Mesothelial cell of epicardium (in vitro differentiated cells): ENCODE measurements at regions not wholly inside any gene's neighbourhood (a gene's known extent, or its start where the extent isn't known, plus 50 kb on each side); places are given as distances from the start of the nearest gene placed in this dataset.

ENCODE experiments used
- DNase-seq, 2 experiments: peaks; one replicate each; pipeline ENCODE4 v3.0.0; 2021; ENCODE audit warnings: low spot score in 2 of 2; ENCODE audit not compliant: unreplicated experiment in 2 of 2
- H3K27ac Mint-ChIP-seq: 2 replicates; pipeline ENCODE4 v1.8.0; 2021; ENCODE audit warnings: mixed read lengths
- H3K27me3 Mint-ChIP-seq: 2 replicates; pipeline ENCODE4 v1.8.0; 2021; ENCODE audit warnings: low read depth, mixed read lengths
- H3K36me3 Mint-ChIP-seq: 2 replicates; pipeline ENCODE4 v1.8.0; 2021; ENCODE audit warnings: mixed read lengths
- H3K4me1 Mint-ChIP-seq: 2 replicates; pipeline ENCODE4 v1.8.0; 2021; ENCODE audit warnings: mixed read lengths
- H3K4me3 Mint-ChIP-seq: 2 replicates; pipeline ENCODE4 v1.8.0; 2021; ENCODE audit warnings: mild to moderate bottlenecking, moderate library complexity, mixed read lengths
- H3K9me3 Mint-ChIP-seq: 2 replicates; pipeline ENCODE4 v1.8.0; 2021; ENCODE audit warnings: mixed read lengths
- CTCF ChIP-seq: fragments of 200-600 bp; sonication (generic); IDR thresholded peaks from one replicate; pipeline ENCODE4 v1.5.0; 2021; ENCODE audit warnings: antibody characterized with exemption; ENCODE audit not compliant: unreplicated experiment

DNA sequence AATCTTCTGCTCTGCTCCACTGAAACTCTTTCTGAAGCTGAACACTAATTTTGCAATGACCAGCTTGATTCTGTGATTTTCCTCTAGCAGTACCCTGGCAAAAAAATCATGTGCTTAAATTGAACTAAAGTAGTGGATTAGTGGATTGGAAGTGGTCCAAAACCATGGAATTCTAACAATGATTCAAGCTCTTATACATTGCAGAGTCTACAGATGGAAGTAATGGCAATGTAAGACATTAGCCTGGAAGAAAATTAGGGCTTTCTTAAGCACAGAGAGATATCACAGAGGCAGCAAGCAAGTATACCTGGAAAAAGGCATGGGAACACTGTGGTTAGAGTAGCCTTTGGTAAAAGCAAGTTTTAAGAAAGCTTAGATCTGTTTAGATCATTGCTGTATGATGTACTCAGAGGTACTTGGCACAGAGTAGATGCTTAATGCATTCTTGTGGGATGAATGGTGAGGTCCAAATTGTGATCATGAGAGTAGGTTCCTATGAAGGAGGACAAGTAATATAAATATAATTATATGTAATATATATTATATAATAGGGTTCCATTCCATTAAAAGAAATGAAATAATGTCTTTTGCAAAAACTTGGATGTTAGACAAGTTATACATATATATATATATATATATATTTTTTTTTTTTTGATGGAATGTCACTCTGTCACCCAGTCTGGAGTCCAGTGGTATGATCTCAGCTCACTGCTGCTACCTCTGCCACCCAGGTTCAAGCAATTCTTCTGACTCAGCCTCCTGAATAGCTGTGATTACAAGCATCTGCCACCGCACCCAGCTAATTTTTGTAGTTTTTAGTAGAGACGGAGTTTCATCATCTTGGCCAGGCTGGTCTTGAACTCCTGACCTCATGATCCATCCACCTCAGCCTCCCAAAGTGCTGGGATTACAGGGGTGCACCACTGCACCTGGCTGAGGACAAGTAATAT, 172.2 kb upstream of the SCN7A start:
- Mint-ChIP-seq H3K4me3 (no peak overlapping the region), H3K27ac (no peak overlapping the region), H3K9me3 (peaks cover 3% of the 10 kb centered on the region), H3K36me3 (no peaks in the 10 kb centered on the region), H3K27me3 (no peaks in the 10 kb centered on the region), H3K4me1 (peaks cover 6% of the 10 kb centered on the region)
- no peak for TF ChIP-seq CTCF
- no peak for DNase-seq

GRCh38 chr2:166661824-166662223, 167.8 kb upstream of the SCN7A start:
- no peaks in the 10 kb centered on the region for H3K36me3 Mint-ChIP-seq
- peaks cover 9% of the 10 kb centered on the region for H3K4me1 Mint-ChIP-seq

DNA sequence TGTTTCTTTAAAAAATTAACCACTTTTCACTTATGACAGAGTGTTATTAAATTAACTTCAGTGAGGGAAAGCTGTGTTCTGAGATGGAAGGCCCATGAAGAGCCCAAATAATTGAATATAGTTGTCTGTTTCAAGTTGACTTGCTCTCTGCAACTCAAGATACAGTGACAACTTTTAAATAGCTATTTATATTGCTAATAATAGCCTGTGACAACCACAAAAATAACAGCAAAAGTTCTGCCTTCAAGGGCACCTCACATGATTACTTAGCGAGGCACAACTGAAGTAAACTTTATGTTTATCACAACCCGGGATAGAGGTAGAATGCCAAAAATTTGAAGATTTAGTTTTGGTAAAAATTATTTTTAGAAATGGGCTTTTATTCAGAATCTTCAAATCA, 167.3 kb upstream of the SCN7A start:
- DNase-seq: no peak
- Mint-ChIP-seq H3K4me3 (no peak overlapping the region), H3K9me3 (peaks cover 12% of the 10 kb centered on the region), H3K27me3 (no peaks in the 10 kb centered on the region), H3K27ac (no peak overlapping the region), H3K4me1 (peaks cover 9% of the 10 kb centered on the region), H3K36me3 (no peaks in the 10 kb centered on the region)
- TF ChIP-seq CTCF: no peak

More at GRCh38 chr2:166661824-166662223, 167.8 kb upstream of the SCN7A start:
- no peaks in the 10 kb centered on the region for H3K27me3 Mint-ChIP-seq
- DNase-seq: no peak
- no peak overlapping the region for H3K4me3 Mint-ChIP-seq
- no peak overlapping the region for H3K27ac Mint-ChIP-seq
- peaks cover 8% of the 10 kb centered on the region for H3K9me3 Mint-ChIP-seq
- TF ChIP-seq CTCF: no peak

DNA sequence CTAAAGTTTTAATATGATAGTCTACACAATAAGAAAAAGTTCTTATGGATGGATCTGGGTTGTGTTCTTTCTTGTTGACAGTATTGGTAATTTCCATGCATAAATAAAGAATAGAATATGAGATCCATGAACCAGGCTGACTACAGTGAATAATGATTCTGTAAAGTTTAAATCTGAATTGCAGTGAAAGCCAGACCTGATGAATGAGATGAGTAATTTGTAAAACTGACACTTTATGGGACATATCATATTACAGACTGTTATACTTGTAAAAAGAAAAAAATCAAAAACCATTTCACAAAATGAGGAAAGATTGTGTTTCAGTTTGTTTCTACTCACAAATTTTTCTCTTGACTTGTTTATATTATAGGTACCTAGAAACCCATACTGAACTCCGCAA, 164.9 kb upstream of the SCN7A start:
- Mint-ChIP-seq H3K36me3 (no peaks in the 10 kb centered on the region), H3K9me3 (peaks cover 22% of the 10 kb centered on the region), H3K4me3 (no peak overlapping the region), H3K4me1 (peaks cover 10% of the 10 kb centered on the region), H3K27ac (no peak overlapping the region), H3K27me3 (no peaks in the 10 kb centered on the region)
- TF ChIP-seq CTCF: no peak
- no peak for DNase-seq

GRCh38 chr2:166653185-166653813, 159.2 kb upstream of the SCN7A start:
- H3K4me1 Mint-ChIP-seq: peaks cover 39% of the 10 kb centered on the region
- no peak for DNase-seq
- H3K36me3 Mint-ChIP-seq: no peaks in the 10 kb centered on the region
- H3K27me3 Mint-ChIP-seq: no peaks in the 10 kb centered on the region
- peak overlapping the region; percentile 8 for H3K27ac Mint-ChIP-seq
- peaks cover 18% of the 10 kb centered on the region for H3K9me3 Mint-ChIP-seq
- TF ChIP-seq CTCF: no peak
- no peak overlapping the region for H3K4me3 Mint-ChIP-seq
